Skeletal muscle satellite cell (primary cell): ENCODE measurements at regions not wholly inside any gene's neighbourhood (a gene's known extent, or its start where the extent isn't known, plus 50 kb on each side); places are given as distances from the start of the nearest gene placed in this dataset.

Source experiments
- H3K27me3 ChIP-seq: 2 replicates; pipeline ENCODE4 v1.7.0; 2013; ENCODE audit warnings: low read length; ENCODE audit not compliant: control insufficient read depth, insufficient read depth
- H3K36me3 ChIP-seq: 2 replicates; pipeline ENCODE4 v1.7.0; 2013; ENCODE audit warnings: mild to moderate bottlenecking, control low read depth, low read length; ENCODE audit not compliant: insufficient read depth
- H3K4me1 ChIP-seq: 2 replicates; pipeline ENCODE4 v1.7.0; 2013; ENCODE audit warnings: low read length; ENCODE audit not compliant: control insufficient read depth, insufficient read depth
- H3K4me2 ChIP-seq: 2 replicates; pipeline ENCODE4 v1.7.0; 2013; ENCODE audit warnings: mild to moderate bottlenecking, low read length
- H3K4me3 ChIP-seq: 2 replicates; pipeline ENCODE4 v1.7.0; 2013; ENCODE audit warnings: low read length
- H3K9ac ChIP-seq: 2 replicates; pipeline ENCODE4 v1.7.0; 2013; ENCODE audit warnings: mild to moderate bottlenecking, low read depth, low read length, moderate library complexity
- H3K9me3 ChIP-seq: replicated peaks from 2 replicates; pipeline ENCODE4 v1.7.0; 2013; ENCODE audit warnings: mild to moderate bottlenecking, control low read depth, low read length

DNA sequence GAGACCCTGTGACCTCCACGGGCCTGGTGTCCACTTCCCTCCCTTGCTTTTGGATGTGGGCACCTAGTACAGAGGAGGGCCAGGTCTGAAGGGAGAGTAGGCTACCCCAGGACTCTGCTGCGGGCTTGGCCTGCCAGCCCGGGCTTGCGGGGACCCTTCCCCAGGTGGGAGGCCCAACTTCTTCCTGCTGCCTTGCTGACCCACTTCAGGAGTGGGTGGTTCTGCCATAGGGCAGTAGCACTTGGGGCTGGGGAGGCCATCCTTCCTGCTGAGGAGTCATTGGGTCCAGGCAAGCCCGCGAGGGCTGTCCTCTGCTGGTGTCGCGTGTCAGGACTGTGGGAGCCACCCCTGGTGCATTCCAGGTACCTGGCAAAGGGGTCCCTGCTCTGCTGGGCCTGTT is 1250.0 kb downstream of the BRD1 start:
- H3K27me3 ChIP-seq = peaks cover 8% of the 10 kb centered on the region
- H3K4me3 ChIP-seq = no peak overlapping the region
- no peaks in the 10 kb centered on the region for H3K36me3 ChIP-seq
- no peaks in the 10 kb centered on the region for H3K9me3 ChIP-seq
- no peaks in the 10 kb centered on the region for H3K4me1 ChIP-seq
- no peak overlapping the region for H3K9ac ChIP-seq
- no peak overlapping the region for H3K4me2 ChIP-seq

DNA sequence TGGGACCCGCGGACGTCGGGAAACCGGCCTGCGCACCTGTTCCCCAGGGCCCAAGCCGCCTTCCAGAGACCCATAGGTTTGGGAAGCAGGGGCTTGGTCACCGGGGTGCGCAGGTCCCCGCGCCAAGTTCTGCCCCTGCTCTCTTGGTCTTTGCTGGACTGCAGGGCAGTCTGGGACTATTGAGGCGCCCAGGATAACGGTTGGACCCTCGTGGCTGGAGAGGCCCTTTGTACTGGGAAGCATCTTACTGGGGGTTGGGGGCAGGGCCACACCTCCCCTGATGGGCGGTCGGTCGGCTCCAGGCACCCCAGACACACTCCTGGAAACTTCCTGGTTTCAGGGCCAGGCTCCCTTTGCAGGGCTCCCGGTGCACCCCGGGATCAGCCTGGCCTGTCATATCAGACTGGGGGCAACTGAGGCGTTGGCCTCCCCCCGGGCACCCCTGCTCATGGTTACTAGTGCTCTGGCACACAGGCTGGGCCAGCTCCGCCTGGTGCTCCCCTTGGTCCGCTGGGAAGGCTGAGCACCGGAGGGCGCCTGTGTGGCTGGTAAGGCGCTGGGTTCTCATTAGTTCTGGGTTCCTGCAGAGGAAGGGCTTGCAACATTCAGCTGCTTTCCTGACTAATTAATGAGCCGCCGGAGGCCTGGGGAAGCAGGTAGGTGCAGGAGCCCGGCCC is 1250.5 kb downstream of the BRD1 start:
- Histone ChIP-seq H3K9ac (no peak overlapping the region), H3K4me1 (no peaks in the 10 kb centered on the region), H3K27me3 (peaks cover 8% of the 10 kb centered on the region), H3K36me3 (no peaks in the 10 kb centered on the region), H3K4me3 (no peak overlapping the region), H3K4me2 (no peak overlapping the region), H3K9me3 (no peaks in the 10 kb centered on the region)

DNA sequence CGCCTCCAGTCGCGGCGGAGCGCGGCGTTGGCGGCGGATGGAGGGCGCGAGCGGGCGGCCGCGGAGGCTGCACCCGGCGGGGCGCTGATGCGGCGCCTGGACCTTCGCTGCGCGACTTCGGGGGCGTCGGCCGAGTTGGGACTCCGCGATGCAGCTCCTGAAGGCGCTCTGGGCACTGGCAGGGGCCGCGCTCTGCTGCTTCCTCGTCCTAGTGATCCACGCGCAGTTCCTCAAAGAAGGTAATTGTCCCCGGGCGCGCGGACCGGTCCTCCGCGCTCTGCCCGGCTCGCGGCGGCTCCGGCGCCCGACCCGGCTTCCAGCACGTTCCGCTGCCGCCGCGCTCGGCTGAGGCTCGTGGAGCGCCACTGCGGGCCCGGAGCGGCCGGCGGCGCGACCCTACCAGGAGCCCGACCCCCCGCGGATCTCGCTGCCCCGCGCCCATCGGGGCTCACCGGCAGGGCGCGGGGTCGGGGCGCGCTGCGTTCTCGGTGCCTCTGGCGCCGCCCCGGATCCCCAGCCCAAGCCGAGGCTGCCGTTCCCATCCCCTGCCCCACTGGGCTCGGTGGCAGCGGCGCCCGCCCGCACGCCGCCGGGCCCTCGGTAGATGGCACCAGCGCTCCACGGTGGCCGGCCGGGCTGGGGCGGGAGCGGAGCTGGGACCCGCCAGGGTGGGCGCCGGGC is 1251.2 kb downstream of the BRD1 start:
- H3K36me3 ChIP-seq = no peaks in the 10 kb centered on the region
- no peak overlapping the region for H3K9ac ChIP-seq
- H3K27me3 ChIP-seq = peaks cover 8% of the 10 kb centered on the region
- peak overlapping the region; percentile 59 for H3K4me2 ChIP-seq
- H3K9me3 ChIP-seq = no peaks in the 10 kb centered on the region
- H3K4me3 ChIP-seq = no peak overlapping the region
- no peaks in the 10 kb centered on the region for H3K4me1 ChIP-seq

DNA sequence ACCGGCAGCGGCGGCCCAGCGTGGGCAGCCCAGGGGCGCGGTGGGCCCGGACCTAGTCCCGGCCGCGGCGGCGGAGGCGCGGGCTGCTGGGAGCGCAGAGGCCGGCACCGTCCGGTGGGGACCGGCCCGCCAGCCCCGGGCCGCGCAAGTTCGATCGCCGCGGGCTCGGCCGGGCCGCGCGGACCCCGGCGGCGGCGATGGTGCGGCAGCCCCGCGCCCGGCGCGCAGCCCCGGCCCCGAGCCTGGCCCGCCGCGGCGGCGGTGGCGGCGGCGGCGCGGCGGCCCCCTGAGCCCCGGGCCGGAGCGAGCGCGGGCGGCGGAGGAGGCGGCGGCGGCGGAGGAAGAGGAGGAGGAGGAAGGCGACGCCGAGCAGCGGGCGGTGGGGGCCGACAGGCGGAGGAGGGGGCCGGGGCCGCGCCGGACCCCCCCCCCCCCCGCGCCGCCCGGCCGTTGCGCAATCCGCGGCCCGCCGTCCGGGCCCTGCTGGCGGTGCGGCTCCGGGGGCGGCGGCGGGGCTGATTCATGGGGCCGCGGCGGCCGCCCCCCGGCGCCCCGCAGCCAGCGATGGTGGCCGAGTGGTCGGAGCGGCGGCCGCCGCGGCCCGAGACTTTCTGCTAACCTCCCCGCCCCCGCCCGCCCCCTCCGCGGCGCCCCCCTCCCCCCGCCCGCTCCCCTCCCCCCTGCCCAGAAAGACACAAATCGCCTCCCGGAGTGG is 1251.9 kb downstream of the BRD1 start:
- H3K4me1 ChIP-seq = no peaks in the 10 kb centered on the region
- H3K9ac ChIP-seq = no peak overlapping the region
- H3K4me2 ChIP-seq = no peak overlapping the region
- H3K27me3 ChIP-seq = peaks cover 8% of the 10 kb centered on the region
- H3K4me3 ChIP-seq = no peak overlapping the region
- peaks cover 2% of the 10 kb centered on the region for H3K9me3 ChIP-seq
- H3K36me3 ChIP-seq = no peaks in the 10 kb centered on the region

- H3K4me1 ChIP-seq = no peaks in the 10 kb centered on the region
- no peak overlapping the region for H3K4me2 ChIP-seq
- peaks cover 8% of the 10 kb centered on the region for H3K27me3 ChIP-seq
- no peak overlapping the region for H3K9ac ChIP-seq
- H3K4me3 ChIP-seq = no peak overlapping the region
- peaks cover 6% of the 10 kb centered on the region for H3K9me3 ChIP-seq
- no peaks in the 10 kb centered on the region for H3K36me3 ChIP-seq
Observed at GRCh38 chr22:48574776-48575617, 1252.7 kb downstream of the BRD1 start.

GRCh38 chr22:48573766-48574165 is 1253.9 kb downstream of the BRD1 start:
- no peak overlapping the region for H3K9ac ChIP-seq
- H3K27me3 ChIP-seq = peaks cover 8% of the 10 kb centered on the region
- peaks cover 7% of the 10 kb centered on the region for H3K9me3 ChIP-seq
- H3K36me3 ChIP-seq = no peaks in the 10 kb centered on the region
- no peak overlapping the region for H3K4me3 ChIP-seq
- H3K4me2 ChIP-seq = no peak overlapping the region
- no peaks in the 10 kb centered on the region for H3K4me1 ChIP-seq

DNA sequence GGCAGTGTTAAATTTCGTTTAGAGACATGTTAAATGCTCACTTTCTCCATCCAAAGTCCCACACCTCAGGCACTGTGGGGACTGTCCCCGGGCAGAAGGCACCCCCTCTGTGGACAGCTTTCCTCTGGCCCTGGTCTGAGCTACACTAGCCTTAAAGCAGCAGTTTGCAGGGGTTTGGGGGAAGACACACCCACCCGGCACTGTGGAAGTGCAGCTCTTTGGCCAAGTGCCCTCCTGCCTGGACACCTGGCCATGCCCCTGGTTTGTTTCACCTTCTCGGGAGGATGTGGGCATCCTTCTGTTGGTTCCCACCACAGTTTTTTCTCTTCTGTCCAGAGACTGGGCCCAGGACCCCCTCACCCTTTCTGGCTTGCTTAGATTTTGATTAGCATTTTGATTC is 1254.7 kb downstream of the BRD1 start:
- peaks cover 9% of the 10 kb centered on the region for H3K9me3 ChIP-seq
- no peak overlapping the region for H3K4me3 ChIP-seq
- H3K4me2 ChIP-seq = no peak overlapping the region
- no peaks in the 10 kb centered on the region for H3K36me3 ChIP-seq
- H3K9ac ChIP-seq = no peak overlapping the region
- H3K27me3 ChIP-seq = peaks cover 8% of the 10 kb centered on the region
- no peaks in the 10 kb centered on the region for H3K4me1 ChIP-seq

GRCh38 chr22:48570912-48571311 is 1256.8 kb downstream of the BRD1 start:
- no peak overlapping the region for H3K4me2 ChIP-seq
- no peaks in the 10 kb centered on the region for H3K4me1 ChIP-seq
- H3K9me3 ChIP-seq = peaks cover 13% of the 10 kb centered on the region
- no peaks in the 10 kb centered on the region for H3K36me3 ChIP-seq
- no peak overlapping the region for H3K4me3 ChIP-seq
- no peak overlapping the region for H3K9ac ChIP-seq
- peaks cover 8% of the 10 kb centered on the region for H3K27me3 ChIP-seq

- Histone ChIP-seq H3K4me1 (no peaks in the 10 kb centered on the region), H3K9me3 (peaks cover 23% of the 10 kb centered on the region), H3K27me3 (peaks cover 6% of the 10 kb centered on the region), H3K9ac (no peak overlapping the region), H3K4me2 (no peak overlapping the region), H3K4me3 (no peak overlapping the region), H3K36me3 (no peaks in the 10 kb centered on the region)
Observed at GRCh38 chr22:48569476-48570233, 1258.0 kb downstream of the BRD1 start.

GRCh38 chr22:48568736-48569330 is 1258.8 kb downstream of the BRD1 start:
- H3K4me3 ChIP-seq = no peak overlapping the region
- H3K36me3 ChIP-seq = no peaks in the 10 kb centered on the region
- H3K9ac ChIP-seq = no peak overlapping the region
- no peak overlapping the region for H3K4me2 ChIP-seq
- no peaks in the 10 kb centered on the region for H3K4me1 ChIP-seq
- peaks cover 28% of the 10 kb centered on the region for H3K9me3 ChIP-seq
- H3K27me3 ChIP-seq = no peaks in the 10 kb centered on the region
